RPMI8226 (cell line): ENCODE measurements at regions not wholly inside any gene's neighbourhood (a gene's known extent, or its start where the extent isn't known, plus 50 kb on each side); places are given as distances from the start of the nearest gene placed in this dataset.

ENCODE experiments used
- DNase-seq: peaks from one replicate; pipeline ENCODE4 v3.0.0-alpha.2; 2015

DNA sequence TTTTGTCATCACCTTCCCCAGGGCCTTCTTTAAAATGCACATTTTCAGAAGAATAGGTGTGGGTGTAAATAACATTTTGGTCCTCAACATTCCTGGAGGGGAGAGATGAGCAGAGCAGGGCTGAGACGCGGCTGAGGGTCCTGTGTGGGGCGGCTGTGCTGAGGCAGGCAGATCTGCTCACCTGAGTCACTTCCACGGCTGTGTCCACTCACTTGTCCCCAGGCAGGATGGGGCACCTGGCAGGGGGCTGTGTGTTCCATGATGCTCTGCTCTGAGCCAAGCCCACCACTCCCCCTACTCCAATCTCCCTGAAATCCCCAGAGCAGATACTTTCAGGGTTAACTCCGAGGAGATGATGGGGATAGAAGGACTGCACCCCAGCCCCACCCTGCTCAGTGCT lies 93.8 kb downstream of the GLRX3 start:
- DNase-seq: no peak

- no peak for DNase-seq
Measured at GRCh38 chr10:130230611-130231010, 94.4 kb downstream of the GLRX3 start.

DNA sequence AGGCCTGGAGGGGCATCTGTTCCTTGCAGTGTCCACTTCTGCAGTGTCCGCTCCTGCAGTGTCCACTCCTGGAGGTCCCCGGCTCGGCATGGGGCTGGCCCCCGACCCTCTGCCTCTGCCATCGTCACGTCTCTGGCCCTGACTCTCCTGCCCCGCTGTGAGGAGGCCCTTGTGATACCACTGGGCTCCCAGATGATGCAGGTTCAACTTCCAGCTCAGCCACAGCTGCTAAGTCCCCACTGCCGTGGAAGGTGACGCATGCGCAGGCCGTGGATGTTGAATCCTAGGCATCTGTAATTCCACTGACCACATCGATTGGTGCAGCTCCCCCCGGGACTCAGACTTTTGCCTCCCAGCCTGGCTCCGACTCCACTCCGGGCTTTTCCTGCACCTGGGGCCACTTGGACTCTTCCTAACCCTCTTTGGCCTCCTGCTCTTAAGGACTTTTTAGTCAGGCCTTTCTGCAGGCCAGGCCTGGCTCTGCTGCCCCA lies 95.1 kb downstream of the GLRX3 start:
- no peak for DNase-seq

GRCh38 chr10:130232166-130233034 lies 96.2 kb downstream of the GLRX3 start:
- no peak for DNase-seq

- no peak for DNase-seq
Measured at GRCh38 chr10:130233035-130233360, 96.8 kb downstream of the GLRX3 start.

DNA sequence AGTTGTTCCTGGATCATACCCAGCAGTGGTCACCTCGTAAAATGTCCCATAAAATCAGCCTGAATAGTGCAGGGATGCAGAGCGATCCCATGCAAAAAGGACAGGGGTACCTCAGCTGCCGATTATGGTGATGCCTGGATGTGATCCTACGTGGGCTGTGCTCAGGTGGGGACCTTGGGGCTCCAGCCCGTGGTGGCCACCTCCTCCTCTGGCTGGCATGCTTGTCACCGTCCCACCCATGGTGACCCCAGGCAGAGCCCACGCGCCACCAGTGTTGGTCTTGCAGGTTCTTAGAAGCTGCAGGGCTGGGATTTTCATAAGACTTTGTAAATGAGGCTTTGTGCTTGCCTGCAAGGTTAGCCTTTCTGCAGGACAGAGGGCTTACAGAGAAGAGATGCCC lies 97.2 kb downstream of the GLRX3 start:
- no peak for DNase-seq

- no peak for DNase-seq
Measured at GRCh38 chr10:130234171-130234965, 98.2 kb downstream of the GLRX3 start.

- no peak for DNase-seq
Measured at GRCh38 chr10:130236711-130237110, 100.5 kb downstream of the GLRX3 start.

GRCh38 chr10:130240409-130240808 lies 104.2 kb downstream of the GLRX3 start:
- no peak for DNase-seq

DNA sequence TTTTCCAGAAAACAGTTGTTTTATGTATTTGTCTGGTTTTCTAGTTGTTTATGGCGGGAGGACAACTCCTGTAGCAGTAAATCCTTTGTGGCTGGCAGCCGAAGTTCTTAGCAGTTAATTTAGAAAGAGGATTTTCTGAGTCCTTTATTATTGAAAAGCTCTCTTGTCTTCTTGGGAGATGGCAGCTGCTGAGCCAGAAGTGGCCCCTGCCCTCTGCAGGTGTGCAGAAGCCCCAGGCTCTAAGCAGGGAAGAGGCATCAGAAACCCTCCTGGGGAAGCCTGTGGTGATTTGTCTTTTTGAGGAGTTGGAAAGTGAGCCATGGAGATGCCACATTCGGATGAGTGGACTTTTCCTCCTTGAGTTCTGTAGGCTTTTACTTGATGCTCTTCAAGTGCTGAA lies 106.3 kb downstream of the GLRX3 start:
- no peak for DNase-seq

DNA sequence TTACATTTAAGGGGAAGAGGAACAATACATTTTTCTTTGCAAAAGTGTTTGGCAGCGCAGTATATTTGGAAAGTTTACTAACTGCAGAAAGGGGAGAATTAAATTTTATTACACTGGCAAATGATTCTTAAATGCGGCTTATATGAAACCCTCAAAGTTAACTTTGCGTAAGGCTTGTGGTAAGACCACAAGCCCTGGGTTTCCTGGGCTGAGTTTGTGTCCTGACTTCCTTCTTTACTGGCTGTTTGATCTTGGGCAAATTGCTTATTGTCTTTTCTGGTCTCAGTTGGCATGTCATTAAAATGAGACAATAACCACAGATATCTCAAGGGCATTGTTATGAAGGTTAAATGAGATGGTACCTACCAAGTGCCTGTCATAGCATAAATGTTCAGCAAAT lies 106.8 kb downstream of the GLRX3 start:
- no peak for DNase-seq

DNA sequence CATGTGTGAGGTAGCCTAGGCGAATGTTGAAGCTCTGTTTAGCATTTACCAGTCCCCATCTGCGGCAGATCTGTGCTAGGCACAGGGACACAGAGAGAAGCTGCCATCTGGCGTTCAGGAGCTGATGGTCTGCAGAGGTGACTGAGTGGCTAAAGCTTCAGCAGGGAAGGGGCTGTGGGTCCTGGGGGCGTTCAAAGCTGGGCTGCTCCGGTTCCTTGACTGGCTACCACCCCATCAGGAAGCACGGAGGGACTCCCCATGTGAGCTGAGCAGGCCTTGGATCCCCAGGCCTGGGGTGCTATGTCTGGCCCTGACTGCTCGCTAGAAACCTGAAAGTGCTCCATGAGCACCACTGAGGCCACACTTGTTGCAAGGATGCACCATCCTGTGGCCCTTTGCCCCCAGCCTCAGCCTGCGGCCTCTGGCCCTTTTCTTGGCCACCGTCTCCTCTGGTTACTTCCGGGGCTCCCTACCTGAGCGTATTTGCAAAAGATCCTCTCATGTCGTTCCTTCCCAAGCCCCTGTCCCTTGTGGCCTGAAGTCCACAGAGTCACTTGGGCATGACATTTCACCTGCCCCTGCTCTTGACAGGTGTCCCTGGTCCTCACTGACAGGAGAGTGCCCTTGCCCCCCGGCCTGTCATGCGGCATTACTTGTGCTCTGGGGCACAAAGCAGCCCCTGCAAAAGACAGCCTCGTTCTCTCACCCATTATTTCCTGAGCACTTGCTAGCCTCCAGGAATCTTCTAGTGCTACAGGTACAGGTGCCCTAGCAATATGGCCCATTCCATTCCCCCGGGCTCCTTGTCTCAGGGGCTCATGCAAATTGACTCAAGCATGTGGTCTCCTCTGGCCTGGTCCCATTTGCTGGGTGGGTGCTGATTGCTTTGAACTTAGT lies 108.1 kb downstream of the GLRX3 start:
- no peak for DNase-seq

- DNase-seq: no peak
Measured at GRCh38 chr10:130244928-130245495, 108.8 kb downstream of the GLRX3 start.

GRCh38 chr10:130246113-130246512 lies 109.9 kb downstream of the GLRX3 start:
- DNase-seq: no peak

- DNase-seq: no peak
Measured at GRCh38 chr10:130250127-130250526, 113.9 kb downstream of the GLRX3 start.

DNA sequence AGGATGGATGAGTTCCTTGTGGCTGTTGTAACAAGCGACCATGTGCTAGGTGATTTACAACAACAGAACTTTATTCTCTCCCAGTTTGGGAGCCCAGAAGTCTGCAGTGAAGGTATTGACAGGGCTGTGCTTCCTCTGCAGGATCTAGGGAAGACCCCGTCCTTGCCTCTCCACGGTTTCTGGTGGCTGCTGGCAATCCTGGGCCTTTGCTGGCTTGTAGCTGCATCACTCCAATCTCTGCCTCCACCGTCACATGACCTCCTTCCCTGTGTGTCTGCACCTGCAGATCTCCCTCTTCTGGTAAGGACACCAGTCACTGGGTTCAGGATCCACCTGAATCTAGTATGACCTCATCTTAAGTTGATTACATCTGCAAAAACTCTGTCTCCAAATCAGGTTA lies 115.6 kb downstream of the GLRX3 start:
- no peak for DNase-seq

- DNase-seq: no peak
Measured at GRCh38 chr10:130254243-130254642, 118.1 kb downstream of the GLRX3 start.

- DNase-seq: peak; percentile 32
Measured at GRCh38 chr10:130254662-130255061, 118.5 kb downstream of the GLRX3 start.

GRCh38 chr10:130255777-130256176 lies 119.6 kb downstream of the GLRX3 start:
- no peak for DNase-seq

GRCh38 chr10:130257897-130258296 lies 121.7 kb downstream of the GLRX3 start:
- no peak for DNase-seq

DNA sequence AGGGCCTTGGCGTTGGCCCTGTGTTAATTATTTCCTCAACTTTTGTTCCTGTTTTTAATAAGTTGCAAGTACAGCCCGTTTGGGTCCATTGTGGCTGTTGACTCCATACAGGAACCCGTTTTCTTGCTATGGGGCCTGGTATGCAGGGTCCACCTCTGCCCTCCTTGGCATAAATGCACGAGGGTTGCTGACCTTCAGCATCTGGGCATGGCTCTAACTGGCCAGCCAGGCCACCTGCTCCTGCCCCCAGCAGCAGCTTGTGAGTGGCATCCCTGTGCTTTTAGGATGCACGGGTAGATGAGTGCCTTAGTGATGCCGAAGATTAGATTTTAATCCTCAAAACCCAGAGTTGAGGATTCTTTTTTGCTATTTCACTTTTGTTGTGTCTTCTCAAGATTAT lies 123.2 kb downstream of the GLRX3 start:
- no peak for DNase-seq

GRCh38 chr10:130261306-130261705 lies 125.1 kb downstream of the GLRX3 start:
- no peak for DNase-seq

DNA sequence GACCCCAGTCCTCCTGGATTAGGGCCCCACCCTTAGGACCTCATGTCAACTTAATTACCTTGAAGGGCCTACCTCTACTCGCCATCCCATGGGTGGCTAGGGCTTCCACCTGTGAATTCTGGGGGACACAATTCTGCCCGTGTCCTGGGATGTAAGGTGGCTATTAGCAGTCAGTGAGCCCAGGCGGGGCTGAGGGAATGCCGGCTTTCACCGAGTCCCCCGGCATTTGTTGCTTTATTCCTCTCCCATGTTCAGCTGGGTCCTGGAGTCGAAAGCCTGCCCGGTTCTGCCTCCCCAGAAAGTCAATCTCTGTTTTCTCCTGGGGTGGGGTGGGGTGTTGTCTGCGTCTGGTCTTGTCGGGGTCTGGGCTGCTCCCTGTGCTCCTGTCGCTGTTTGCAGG lies 125.6 kb downstream of the GLRX3 start:
- no peak for DNase-seq
